CD4-positive, alpha-beta T cell treated with Interleukin-17A for 4 hours (primary cell): ENCODE measurements at regions not wholly inside any gene's neighbourhood (a gene's known extent, or its start where the extent isn't known, plus 50 kb on each side); places are given as distances from the start of the nearest gene placed in this dataset.

Experiments
- DNase-seq: peaks from one replicate; pipeline ENCODE4 v3.0.0-alpha.2; 2020; ENCODE audit warnings: mixed read lengths

DNA sequence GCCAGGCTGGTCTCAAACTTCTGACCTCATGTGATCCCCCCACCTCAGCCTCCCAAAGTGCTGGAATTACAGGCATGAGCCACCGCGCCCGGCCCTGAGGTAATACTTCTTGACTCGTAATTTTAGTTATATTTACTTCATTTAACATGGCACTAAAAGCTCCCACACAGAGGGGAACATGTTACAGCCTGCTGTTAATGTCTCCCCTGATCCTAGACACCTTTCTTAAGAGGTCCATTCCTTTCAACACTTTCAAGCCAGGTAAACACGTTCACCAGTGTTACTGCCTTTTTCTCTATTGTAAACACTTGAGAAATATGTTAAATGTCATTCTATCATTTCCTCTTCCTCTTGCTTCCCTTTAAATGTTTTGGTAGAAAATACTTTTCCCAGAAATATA lies 161.4 kb downstream of the METTL4 start:
- no peak for DNase-seq

GRCh38 chr18:2410688-2411087 lies 160.6 kb downstream of the METTL4 start:
- DNase-seq, result no peak

DNA sequence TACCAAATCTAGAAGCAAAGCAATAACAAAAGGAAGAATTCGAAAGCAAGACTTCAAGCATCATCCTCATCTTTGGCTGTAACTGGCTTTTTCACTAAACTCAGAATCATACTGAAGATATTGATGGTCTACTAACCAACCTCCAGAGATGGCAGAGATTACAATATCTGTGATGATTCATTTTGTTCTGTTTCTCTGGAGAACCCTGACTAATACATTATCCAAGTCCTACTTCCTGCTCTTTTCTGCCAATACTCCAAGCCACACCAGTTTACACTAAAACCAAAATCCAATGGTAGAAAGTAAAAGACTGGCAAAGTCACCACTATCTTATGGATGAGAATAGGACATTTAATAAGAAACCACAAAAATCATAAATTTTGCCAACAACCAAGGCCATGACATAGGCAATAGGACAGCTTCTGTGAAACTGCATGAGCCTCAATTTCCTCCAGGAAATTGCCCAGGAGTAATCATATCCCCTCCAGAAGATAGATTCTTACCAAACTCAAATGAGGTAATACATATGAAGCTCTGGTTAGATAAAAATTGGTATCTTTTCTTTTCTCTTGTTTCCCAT lies 159.8 kb downstream of the METTL4 start:
- no peak for DNase-seq

GRCh38 chr18:2412281-2412680 lies 159.0 kb downstream of the METTL4 start:
- no peak for DNase-seq

DNA sequence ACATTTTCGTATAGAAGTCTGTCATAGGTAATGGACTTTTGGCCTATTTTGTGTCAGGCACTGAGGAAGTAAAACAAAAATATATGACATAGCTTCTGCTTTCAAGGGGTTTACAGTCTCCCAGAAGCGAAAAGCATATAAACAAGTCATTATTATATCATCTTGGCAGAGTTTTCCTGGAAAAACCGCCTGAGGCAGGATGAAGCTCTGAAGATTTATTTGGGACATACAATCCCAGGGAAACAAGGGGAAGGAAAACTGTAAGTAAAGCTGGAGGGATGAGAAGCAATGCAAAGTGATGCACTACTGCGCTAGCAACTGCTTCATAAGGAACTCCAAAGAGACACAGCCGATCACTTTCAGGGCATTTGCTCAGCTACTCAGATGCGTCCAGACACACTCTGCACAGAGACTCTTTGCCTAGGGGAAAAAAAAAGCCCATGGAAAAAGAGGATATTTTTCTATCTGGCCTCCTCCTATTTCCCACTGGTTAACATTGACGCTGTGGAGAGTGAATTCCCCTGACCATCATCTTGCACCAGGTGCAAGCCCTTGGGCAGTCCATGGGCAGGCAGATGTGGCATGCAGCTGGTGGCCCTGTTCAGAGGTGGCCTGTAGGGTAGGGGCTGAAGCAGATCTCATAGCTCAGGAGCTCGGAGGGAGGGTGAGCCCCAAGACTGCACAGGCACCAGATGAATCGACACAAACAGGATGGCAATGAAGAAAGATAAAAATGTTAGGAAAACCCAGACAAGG lies 158.1 kb downstream of the METTL4 start:
- no peak for DNase-seq

DNA sequence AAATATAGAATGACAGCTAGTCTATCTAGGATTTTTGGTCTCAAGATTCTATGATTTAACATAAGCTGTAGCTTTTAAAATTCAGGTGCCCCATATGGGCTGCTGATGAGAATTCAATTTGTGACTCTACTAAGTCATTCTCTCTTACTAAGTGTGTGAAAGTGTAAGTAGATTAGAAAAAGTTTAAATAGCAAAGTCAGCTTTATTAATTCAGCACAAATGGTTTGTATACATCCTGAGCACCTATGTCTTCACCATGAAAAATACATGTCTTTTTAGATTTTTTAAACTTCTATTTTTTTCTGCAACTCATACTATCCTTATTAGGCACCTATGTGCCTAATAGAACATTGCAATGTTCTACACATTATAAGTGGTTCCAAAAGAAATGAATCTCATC lies 157.1 kb downstream of the METTL4 start:
- no peak for DNase-seq

DNA sequence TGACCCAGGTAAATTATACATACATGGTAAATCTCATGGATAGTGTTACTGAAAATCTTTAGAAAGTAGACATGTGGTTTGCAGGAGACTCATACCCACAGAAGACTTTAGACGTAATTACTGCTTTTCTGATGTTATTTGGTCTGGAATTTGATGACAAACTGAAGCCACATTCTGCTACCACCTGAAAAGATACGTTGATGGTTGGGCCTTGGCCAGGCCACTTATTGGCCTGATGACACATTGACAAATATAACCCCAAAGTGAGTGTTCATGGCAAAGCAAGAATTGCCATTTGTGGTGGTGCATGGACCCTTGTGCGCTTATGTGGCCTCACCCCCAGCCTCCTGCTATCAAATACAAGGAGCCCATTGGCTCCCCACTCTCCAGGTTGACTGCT lies 155.6 kb downstream of the METTL4 start:
- no peak for DNase-seq

GRCh38 chr18:2417861-2418610 lies 153.3 kb downstream of the METTL4 start:
- no peak for DNase-seq

DNA sequence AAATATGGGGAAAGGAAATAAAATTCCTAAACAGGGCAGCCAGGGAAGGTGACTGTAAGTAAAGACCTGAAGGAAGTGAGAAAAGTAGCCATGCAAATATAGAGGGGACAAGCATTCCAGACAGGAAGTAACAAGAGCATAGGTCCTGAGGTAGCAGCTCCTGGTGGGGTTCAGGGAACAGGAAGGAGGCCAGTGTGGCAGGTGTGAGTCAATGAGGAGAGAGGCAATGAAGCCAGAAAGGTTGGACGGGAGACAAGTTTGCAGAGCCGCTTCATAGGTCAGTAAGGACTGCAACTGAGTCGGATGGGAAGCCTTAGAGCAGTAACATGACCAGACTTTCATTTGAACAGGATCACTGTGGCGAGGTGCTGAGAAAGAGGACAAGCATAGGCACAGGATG lies 150.9 kb downstream of the METTL4 start:
- no peak for DNase-seq

GRCh38 chr18:2423761-2424160 lies 147.5 kb downstream of the METTL4 start:
- no peak for DNase-seq

- no peak for DNase-seq
These were observed 146.9 kb downstream of the METTL4 start for GRCh38 chr18:2424420-2424819.

DNA sequence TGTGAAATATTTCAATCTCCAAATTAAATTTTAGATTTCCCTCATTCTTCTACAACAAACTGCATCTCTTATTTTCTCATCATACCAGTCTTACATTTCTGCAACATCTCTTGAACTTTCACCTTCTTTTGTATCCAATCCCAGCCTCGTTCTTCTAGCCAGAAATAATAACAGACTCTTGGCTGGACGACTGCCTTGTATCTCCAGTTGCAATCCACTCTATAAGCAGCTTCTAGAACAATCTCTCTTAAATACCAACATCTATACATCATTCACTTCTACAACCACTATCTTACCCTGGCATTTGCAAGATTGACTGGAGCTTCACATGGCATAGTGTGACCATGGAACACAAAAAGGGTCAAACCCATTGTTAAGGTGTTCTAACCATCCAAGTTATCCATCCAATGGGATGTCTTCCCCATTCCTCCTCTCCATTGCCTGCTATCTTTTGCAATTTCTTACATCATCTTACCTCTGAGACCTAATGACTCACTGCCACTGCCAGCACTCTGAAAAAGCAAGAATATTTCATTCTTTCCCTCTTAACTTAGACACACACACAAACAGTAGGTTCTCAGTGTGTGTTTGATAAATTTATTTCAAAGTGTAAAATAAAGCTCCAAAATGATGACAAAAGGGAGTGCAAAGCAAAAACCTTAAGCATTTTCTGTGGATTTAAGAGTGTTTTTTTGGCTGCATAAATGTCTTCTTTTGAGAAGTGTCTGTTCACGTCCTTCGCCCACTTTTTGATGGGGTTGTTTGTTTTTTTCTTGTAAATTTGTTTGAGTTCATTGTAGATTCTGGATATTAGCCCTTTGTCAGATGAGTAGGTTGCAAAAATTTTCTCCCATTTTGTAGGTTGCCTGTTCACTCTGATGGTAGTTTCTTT lies 145.6 kb downstream of the METTL4 start:
- no peak for DNase-seq

GRCh38 chr18:2430191-2430590 lies 141.1 kb downstream of the METTL4 start:
- DNase-seq, result no peak

- DNase-seq, result no peak
These were observed 139.5 kb downstream of the METTL4 start for GRCh38 chr18:2431806-2432205.

GRCh38 chr18:2433366-2433765 lies 137.9 kb downstream of the METTL4 start:
- no peak for DNase-seq

DNA sequence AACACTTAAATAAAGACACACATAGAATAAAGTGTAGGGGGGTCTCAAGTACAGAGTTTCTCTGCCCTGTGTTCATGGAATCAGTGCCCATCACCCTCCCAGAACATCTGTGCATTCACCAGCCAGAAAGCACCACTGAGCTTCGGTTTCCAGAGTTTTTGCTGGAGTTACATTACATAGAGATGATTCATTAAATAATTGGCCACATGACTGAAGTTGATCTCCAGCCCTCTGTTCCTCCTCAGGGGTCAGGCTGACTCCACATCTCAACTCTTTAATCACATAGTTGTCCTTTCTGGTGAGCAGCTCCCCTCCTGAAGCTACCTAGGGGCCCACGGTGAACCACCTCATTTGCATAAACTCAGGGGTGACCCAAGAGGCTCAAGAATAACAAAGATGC lies 129.8 kb downstream of the METTL4 start:
- DNase-seq, result no peak

- no peak for DNase-seq
These were observed 129.3 kb downstream of the METTL4 start for GRCh38 chr18:2442006-2442405.

GRCh38 chr18:2442726-2443275 lies 128.5 kb downstream of the METTL4 start:
- no peak for DNase-seq

- DNase-seq, result no peak
These were observed 127.0 kb downstream of the METTL4 start for GRCh38 chr18:2444201-2444875.

- no peak for DNase-seq
These were observed 122.6 kb downstream of the METTL4 start for GRCh38 chr18:2448565-2449151.

- no peak for DNase-seq
These were observed 119.7 kb downstream of the METTL4 start for GRCh38 chr18:2451556-2451955.

DNA sequence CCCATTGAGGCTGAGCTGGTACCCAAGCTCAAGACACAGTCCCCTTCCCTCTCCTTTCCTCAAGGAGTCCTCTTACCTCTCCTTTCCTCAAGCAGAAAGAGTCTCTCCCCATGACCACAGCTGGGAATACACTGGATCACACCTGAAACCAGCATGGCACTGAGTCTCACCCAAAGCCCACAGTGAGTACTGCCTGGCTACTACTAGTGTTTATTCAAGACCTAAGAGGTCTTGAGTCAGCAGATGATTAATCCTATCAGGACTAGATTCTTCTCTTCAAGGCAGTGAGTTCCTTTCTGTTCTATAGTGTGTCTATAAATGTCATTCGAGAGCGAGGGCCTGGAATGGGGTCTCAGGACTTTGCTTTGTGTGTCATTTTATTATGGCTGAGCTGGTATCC lies 111.4 kb downstream of the METTL4 start:
- no peak for DNase-seq
